ENCODE measurements at regions not wholly inside any gene's neighbourhood (a gene's known extent, or its start where the extent isn't known, plus 50 kb on each side); places are given as distances from the start of the nearest gene placed in this dataset.
"Not testable (repeated sequence)": the region's sequence is repeated elsewhere in the genome, so short reads cannot be mapped to it uniquely, and the experiment has no call there.

- no peaks in the 10 kb centered on the region for H3K36me3 ChIP-seq (ENCODE audit: control insufficient read depth, insufficient read depth, low read length)
- DNase-seq (ENCODE audit: extremely low read depth, insufficient read length): no peak
- no peaks in the 10 kb centered on the region for H3K27me3 ChIP-seq (replicated peaks; ENCODE audit: control insufficient read depth, insufficient read depth, low read length)
- TF ChIP-seq, protein P1, sequence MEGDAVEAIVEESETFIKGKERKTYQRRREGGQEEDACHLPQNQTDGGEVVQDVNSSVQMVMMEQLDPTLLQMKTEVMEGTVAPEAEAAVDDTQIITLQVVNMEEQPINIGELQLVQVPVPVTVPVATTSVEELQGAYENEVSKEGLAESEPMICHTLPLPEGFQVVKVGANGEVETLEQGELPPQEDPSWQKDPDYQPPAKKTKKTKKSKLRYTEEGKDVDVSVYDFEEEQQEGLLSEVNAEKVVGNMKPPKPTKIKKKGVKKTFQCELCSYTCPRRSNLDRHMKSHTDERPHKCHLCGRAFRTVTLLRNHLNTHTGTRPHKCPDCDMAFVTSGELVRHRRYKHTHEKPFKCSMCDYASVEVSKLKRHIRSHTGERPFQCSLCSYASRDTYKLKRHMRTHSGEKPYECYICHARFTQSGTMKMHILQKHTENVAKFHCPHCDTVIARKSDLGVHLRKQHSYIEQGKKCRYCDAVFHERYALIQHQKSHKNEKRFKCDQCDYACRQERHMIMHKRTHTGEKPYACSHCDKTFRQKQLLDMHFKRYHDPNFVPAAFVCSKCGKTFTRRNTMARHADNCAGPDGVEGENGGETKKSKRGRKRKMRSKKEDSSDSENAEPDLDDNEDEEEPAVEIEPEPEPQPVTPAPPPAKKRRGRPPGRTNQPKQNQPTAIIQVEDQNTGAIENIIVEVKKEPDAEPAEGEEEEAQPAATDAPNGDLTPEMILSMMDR (IDR thresholded peaks at IDR 0.05; ENCODE audit: insufficient read depth, low read length, poor library complexity, severe bottlenecking): no peak
- no peak overlapping the region for H3K4me3 ChIP-seq (replicated peaks; ENCODE audit: low read depth, low read length)
Observed at GRCh38 chr2:106332054-106332453, 136.2 kb downstream of the RGPD3 start.

GRCh38 chr2:106330384-106331261 lies 136.5 kb upstream of the UXS1 start:
- DNase-seq (ENCODE audit: extremely low read depth, insufficient read length); H3K4me3 ChIP-seq (replicated peaks; ENCODE audit: low read depth, low read length); H3K36me3 ChIP-seq (ENCODE audit: control insufficient read depth, insufficient read depth, low read length); H3K27me3 ChIP-seq (replicated peaks; ENCODE audit: control insufficient read depth, insufficient read depth, low read length): not testable (repeated sequence)

- no peak for DNase-seq (ENCODE audit: extremely low read depth, insufficient read length)
- Histone ChIP-seq H3K27me3 (replicated peaks; ENCODE audit: control insufficient read depth, insufficient read depth, low read length) (no peaks in the 10 kb centered on the region), H3K36me3 (ENCODE audit: control insufficient read depth, insufficient read depth, low read length) (no peaks in the 10 kb centered on the region), H3K4me3 (replicated peaks; ENCODE audit: low read depth, low read length) (no peak overlapping the region)
- TF ChIP-seq, protein P1 (IDR thresholded peaks at IDR 0.05; ENCODE audit: insufficient read depth, low read length, poor library complexity, severe bottlenecking): no peak
Observed at GRCh38 chr2:106323337-106324013, 129.4 kb upstream of the UXS1 start.

GRCh38 chr2:106322281-106322680 lies 128.2 kb upstream of the UXS1 start:
- TF ChIP-seq, protein P1 (IDR thresholded peaks at IDR 0.05; ENCODE audit: insufficient read depth, low read length, poor library complexity, severe bottlenecking): no peak
- no peak for DNase-seq (ENCODE audit: extremely low read depth, insufficient read length)
- Histone ChIP-seq H3K36me3 (ENCODE audit: control insufficient read depth, insufficient read depth, low read length) (no peaks in the 10 kb centered on the region), H3K4me3 (replicated peaks; ENCODE audit: low read depth, low read length) (no peak overlapping the region), H3K27me3 (replicated peaks; ENCODE audit: control insufficient read depth, insufficient read depth, low read length) (no peaks in the 10 kb centered on the region)

GRCh38 chr2:106320439-106320838 lies 126.3 kb upstream of the UXS1 start:
- H3K27me3 ChIP-seq (replicated peaks; ENCODE audit: control insufficient read depth, insufficient read depth, low read length); DNase-seq (ENCODE audit: extremely low read depth, insufficient read length); H3K36me3 ChIP-seq (ENCODE audit: control insufficient read depth, insufficient read depth, low read length); H3K4me3 ChIP-seq (replicated peaks; ENCODE audit: low read depth, low read length): not testable (repeated sequence)

DNA sequence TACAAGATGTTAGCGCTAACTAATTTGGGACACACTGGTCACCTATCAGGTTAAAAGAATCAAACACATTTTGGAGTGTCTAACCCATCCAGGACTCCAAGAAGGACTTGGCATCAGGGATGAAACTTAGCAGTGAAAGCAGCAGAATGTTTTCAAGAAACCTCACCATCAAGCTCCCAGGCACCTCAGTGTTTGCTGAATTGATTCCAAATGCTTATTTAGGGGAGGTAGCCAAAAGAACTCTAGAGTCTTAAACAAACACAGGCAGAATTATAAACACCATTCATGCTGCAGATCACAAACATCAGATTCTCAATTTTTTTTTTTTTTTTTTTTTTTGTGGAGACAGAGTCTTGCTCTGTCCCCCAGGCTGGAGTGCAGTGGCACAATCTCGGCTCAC lies 122.8 kb upstream of the UXS1 start:
- H3K27me3 ChIP-seq (replicated peaks; ENCODE audit: control insufficient read depth, insufficient read depth, low read length): no peaks in the 10 kb centered on the region
- TF ChIP-seq, protein P1 (IDR thresholded peaks at IDR 0.05; ENCODE audit: insufficient read depth, low read length, poor library complexity, severe bottlenecking): no peak
- DNase-seq (ENCODE audit: extremely low read depth, insufficient read length): no peak
- H3K4me3 ChIP-seq (replicated peaks; ENCODE audit: low read depth, low read length): no peak overlapping the region
- no peaks in the 10 kb centered on the region for H3K36me3 ChIP-seq (ENCODE audit: control insufficient read depth, insufficient read depth, low read length)
